HepG2 (cell line): ENCODE measurements at regions not wholly inside any gene's neighbourhood (a gene's known extent, or its start where the extent isn't known, plus 50 kb on each side); places are given as distances from the start of the nearest gene placed in this dataset.

Experiments used
- CHD2 ChIP-seq: IDR thresholded peaks from 2 replicates; pipeline ENCODE4 v1.6.1; 2011; ENCODE audit warnings: low read depth, low read length, improper control_type of control experiment
- KLF9 ChIP-seq: IDR thresholded peaks from 2 replicates; pipeline ENCODE4 v1.6.1; 2016; ENCODE audit warnings: low read depth
- ZZZ3 ChIP-seq: sonication (generic); formaldehyde crosslinking; IDR thresholded peaks from 2 replicates; pipeline ENCODE4 v1.4.0; 2020; ENCODE audit warnings: missing genetic modification reagents, mild to moderate bottlenecking, borderline replicate concordance
- TF ChIP-seq, protein P1 (sequence below): sonication (generic); formaldehyde crosslinking; IDR thresholded peaks from 2 replicates; pipeline ENCODE4 v1.4.0; 2020; ENCODE audit warnings: mild to moderate bottlenecking, missing genetic modification reagents

DNA sequence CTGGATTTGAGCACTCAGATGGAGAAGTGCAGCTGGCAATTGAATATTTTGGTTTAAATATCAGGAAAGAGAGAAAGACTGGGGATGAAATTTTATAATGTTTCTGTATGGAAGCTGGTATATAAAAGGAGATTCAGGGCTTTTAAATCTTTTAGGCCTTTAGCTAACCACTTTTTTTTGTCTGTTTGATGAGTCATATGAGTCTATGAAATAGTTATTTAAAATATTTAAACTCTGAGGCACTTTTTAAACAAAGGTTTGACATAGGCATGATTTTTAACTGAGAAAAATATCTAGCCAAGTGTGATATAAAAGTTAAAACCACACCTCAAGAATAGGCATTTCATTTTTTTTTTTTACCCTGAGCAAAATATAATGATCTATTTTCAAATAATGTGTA lies 944.3 kb downstream of the GATA3 start:
- TF ChIP-seq, protein P1, sequence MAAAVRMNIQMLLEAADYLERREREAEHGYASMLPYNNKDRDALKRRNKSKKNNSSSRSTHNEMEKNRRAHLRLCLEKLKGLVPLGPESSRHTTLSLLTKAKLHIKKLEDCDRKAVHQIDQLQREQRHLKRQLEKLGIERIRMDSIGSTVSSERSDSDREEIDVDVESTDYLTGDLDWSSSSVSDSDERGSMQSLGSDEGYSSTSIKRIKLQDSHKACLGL (CRISPR knock-in tag): no peak
- TF ChIP-seq ZZZ3 (CRISPR knock-in tag): no peak
- no peak for TF ChIP-seq KLF9 (CRISPR knock-in tag)
- no peak for TF ChIP-seq CHD2
